Body of pancreas (tissue), 4 donors: ENCODE measurements at regions not wholly inside any gene's neighbourhood (a gene's known extent, or its start where the extent isn't known, plus 50 kb on each side); places are given as distances from the start of the nearest gene placed in this dataset.

Experiments used
- CTCF ChIP-seq, 7 experiments: fragments of 450-650 bp in 4 of 7; fragments of 200-600 bp in 3 of 7; sonication (generic) in 3 of 7; IDR thresholded peaks; one replicate each; pipeline ENCODE4 v1.5.1; 2016 to 2019; ENCODE audit warnings: antibody characterized with exemption in 7 of 7
- POLR2A ChIP-seq, 3 donors: fragments of 450-650 bp; IDR thresholded peaks; one replicate each; pipeline ENCODE4 v1.6.1; 2016; ENCODE audit warnings: antibody characterized with exemption in 3 of 3, mild to moderate bottlenecking in 2 of 3

- no peak for TF ChIP-seq CTCF (IDR thresholded peaks at IDR 0.05)
- TF ChIP-seq POLR2A (IDR thresholded peaks at IDR 0.05) = no peak
Measured at GRCh38 chr5:33118761-33119415, 321.9 kb upstream of the TARS1 start.
